ENCODE measurements at regions not wholly inside any gene's neighbourhood (a gene's known extent, or its start where the extent isn't known, plus 50 kb on each side); places are given as distances from the start of the nearest gene placed in this dataset.

DNA sequence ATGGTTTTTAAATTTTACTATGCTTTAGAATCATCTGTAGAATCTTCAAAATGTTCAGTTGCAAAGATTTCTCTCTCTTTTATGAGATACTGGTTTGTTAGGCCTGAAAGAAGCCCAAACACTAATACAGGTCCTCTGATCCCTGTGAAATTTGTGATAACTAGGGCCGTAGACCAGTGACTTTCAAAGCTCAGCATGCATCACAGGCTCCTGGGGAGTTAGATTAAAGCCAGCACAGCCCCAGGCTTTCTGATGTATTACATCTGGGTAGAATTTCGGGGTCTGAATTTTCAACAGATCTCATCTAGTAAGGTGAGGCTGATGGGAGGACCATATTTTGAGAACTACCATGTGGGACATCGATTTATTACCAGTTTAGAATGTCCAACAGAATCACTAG is 194.1 kb upstream of the PTPRD start:
- no peak for TF ChIP-seq CTCF (IDR thresholded peaks at IDR 0.05)
- no peak for TF ChIP-seq EZH2 (IDR thresholded peaks at IDR 0.05; ENCODE audit: borderline replicate concordance, insufficient read depth, low read depth, low read length, poor library complexity, severe bottlenecking)

Measured in B cell (primary cell).